H4 (cell line): ENCODE measurements at regions not wholly inside any gene's neighbourhood (a gene's known extent, or its start where the extent isn't known, plus 50 kb on each side); places are given as distances from the start of the nearest gene placed in this dataset.
"Not testable (repeated sequence)": the region's sequence is repeated elsewhere in the genome, so short reads cannot be mapped to it uniquely, and the experiment has no call there.

ENCODE experiments used
- DNase-seq: peaks from one replicate; pipeline ENCODE4 v3.0.0-alpha.2; 2015; ENCODE audit warnings: low spot score

DNA sequence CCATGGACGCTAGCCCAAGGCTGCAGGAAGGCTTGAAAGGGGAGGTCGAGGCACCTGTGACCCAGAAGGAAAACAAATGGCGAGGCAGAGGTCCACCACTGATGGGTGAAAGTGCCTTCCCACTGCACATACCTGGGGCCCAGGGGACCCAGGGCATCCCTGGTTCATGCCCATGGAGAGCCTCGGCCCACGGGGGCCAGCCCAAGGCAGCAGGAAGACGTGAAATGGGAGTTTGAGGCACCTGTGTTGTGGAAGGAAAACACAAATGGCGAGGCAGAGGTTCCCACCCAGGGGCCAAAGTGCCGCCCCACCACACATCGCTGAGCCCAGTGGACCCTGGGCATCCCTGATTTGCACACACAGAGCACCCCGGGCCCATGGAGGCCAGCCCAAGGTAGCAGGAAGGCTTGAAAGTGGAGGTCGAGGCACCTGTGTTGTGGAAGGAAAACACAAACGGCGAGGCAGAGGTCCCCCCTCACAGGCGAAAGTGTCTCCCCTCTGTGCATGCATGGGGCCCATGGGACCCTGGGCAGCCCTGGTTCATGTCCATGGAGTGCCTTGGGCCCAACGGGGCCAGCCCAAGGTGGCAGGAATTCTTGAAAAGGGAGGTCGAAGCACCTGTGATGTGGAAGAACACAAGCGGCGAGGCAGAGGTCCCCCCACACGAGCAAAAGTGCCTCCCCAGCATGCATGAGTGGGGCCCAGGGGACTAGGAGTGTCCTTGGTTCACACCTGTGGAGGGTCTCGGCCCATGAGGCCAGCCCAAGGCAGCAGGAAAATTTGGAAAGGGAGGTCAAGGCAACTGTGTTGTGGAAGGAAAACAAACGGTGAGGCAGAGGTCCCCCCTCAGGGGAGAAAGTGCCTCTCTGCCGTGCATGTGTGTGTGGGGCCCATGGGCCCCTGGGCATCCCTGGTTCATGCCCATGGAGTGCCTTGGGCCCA is 383.3 kb downstream of the ALG10 start:
- no peak for DNase-seq

DNA sequence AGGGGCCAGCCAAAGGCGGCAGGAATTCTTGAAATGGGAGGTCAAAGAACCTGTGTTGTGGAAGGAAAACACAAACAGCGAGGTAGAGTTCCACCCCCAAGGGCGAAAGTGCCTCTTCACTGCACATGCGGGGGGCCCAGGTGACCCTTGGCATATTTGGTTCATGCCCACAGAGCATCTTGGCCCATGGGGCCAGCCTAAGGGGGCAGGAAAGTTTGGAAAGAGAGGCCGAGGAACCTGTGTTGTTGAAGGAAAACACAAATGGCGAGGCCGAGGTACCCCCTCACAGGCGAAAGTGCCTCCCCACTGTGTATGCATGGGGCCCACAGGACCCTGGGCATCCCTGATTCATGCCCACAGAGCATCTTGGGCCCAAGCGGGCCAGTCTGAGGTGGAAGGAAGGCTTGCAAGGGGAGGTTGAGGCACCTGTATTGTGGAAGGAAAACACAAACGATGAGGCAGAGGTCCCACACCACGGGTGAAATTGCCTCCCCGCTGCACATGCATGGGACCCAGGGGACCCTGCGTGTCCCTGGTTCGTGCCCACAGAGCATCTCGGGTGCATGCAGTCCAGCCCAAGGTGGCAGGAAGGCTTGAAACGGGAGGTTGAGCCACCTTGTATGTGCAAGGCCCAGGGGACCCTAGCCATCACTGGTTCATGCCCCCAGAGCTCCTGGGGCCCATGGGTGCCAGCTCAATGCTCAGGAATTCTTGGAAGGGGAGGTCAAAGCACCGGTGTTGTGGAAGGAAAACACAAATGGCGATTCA is 384.1 kb downstream of the ALG10 start:
- DNase-seq, result no peak

DNA sequence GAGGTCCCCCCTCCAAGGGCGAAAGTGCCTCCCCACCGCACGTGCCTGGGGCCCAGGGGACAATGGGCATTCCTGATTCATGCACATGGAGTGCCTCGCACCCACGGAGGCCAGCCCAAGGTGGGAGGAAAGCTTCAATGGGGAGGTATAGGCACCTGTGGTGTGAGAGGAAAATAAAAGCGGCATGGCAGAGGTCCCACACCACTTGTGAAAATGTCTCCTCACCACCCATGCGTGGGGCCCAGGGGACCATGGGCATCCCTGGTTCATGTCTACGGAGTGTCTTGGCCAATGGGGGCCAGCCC is 384.7 kb downstream of the ALG10 start:
- no peak for DNase-seq

DNA sequence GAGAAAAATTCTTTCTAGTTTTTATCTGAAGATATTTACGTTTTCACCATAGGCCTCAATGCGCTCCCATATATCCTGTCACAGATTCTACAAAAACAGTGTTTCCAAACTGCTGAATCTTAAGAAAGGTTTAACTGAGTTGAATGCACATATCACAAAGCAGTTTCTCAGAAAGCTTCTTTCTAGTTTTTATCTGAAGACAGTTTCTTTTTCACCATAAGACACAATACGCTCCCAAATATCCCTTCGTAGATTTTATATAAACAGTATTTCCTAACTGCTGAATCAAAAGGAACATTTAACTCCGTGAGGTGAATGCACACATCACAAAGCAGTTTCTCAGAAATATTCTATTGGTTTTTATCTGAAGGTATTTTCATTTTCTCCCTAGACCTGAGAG is 385.5 kb downstream of the ALG10 start:
- no peak for DNase-seq

- DNase-seq, result not testable (repeated sequence)
Observed at GRCh38 chr12:34431509-34431908, 409.2 kb downstream of the ALG10 start.
